ENCODE measurements at regions not wholly inside any gene's neighbourhood (a gene's known extent, or its start where the extent isn't known, plus 50 kb on each side); places are given as distances from the start of the nearest gene placed in this dataset.

- no peak for DNase-seq (ENCODE audit: low read depth)
- no peak overlapping the region for H3K4me3 ChIP-seq (ENCODE audit: low read depth, low read length)
- no peak for TF ChIP-seq CTCF (IDR thresholded peaks at IDR 0.05; ENCODE audit: control insufficient read depth, extremely low read depth, insufficient read depth)
Observed at GRCh38 chr2:59874361-59874760, 679.1 kb downstream of the BCL11A start.

DNA sequence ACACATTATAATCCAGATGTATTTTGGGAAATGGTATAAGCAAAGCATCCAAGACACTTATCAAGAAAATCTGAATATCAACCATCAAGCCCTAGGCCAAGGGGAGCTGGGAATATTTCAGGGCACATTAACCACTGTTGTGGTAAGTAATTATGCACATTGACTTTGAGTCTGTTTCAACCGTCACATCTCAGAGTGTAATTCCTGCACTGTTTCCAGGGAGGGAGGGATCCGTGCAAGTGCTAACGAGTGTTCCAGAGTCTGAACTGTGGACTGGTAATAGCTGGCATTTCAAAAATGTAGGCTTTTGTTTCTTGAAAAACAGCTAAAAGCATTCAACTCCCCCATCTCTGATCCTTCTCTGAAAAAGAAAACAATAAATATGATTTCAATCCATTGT, 681.6 kb downstream of the BCL11A start:
- TF ChIP-seq CTCF (IDR thresholded peaks at IDR 0.05; ENCODE audit: control insufficient read depth, extremely low read depth, insufficient read depth) = no peak
- DNase-seq (ENCODE audit: low read depth) = no peak
- H3K4me3 ChIP-seq (ENCODE audit: low read depth, low read length) = no peak overlapping the region

DNA sequence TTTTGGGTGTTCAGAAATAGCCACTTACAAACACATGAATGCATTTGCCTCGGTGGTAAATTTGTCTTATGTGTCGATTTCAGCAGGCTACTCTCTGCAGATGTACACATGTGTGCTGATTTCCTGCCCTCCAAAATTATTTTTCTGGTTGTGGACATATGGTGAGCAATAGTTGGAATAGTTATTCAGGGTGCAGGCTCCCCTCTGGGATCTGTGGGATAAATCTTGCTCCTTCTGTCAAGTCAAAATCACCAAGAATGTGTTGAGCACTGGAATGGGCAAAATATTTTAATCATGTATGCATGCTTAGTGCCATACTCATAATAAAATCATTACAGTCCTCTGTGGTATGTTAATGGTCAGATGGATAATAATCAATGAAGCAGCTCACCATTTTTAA, 684.5 kb downstream of the BCL11A start:
- no peak for DNase-seq (ENCODE audit: low read depth)
- H3K4me3 ChIP-seq (ENCODE audit: low read depth, low read length) = no peak overlapping the region
- no peak for TF ChIP-seq CTCF (IDR thresholded peaks at IDR 0.05; ENCODE audit: control insufficient read depth, extremely low read depth, insufficient read depth)

GRCh38 chr2:59866436-59866835, 687.0 kb downstream of the BCL11A start:
- no peak for TF ChIP-seq CTCF (IDR thresholded peaks at IDR 0.05; ENCODE audit: control insufficient read depth, extremely low read depth, insufficient read depth)
- H3K4me3 ChIP-seq (ENCODE audit: low read depth, low read length) = no peak overlapping the region

GRCh38 chr2:59858540-59858939, 694.9 kb downstream of the BCL11A start:
- H3K4me3 ChIP-seq (ENCODE audit: low read depth, low read length) = no peak overlapping the region
- no peak for DNase-seq (ENCODE audit: low read depth)
- TF ChIP-seq CTCF (IDR thresholded peaks at IDR 0.05; ENCODE audit: control insufficient read depth, extremely low read depth, insufficient read depth) = no peak

More at GRCh38 chr2:59866436-59866835, 687.0 kb downstream of the BCL11A start:
- DNase-seq (ENCODE audit: low read depth) = no peak

- no peak for TF ChIP-seq CTCF (IDR thresholded peaks at IDR 0.05; ENCODE audit: control insufficient read depth, extremely low read depth, insufficient read depth)
- DNase-seq (ENCODE audit: low read depth) = no peak
- H3K4me3 ChIP-seq (ENCODE audit: low read depth, low read length) = no peak overlapping the region
Observed at GRCh38 chr2:59857109-59857508, 696.3 kb downstream of the BCL11A start.

DNA sequence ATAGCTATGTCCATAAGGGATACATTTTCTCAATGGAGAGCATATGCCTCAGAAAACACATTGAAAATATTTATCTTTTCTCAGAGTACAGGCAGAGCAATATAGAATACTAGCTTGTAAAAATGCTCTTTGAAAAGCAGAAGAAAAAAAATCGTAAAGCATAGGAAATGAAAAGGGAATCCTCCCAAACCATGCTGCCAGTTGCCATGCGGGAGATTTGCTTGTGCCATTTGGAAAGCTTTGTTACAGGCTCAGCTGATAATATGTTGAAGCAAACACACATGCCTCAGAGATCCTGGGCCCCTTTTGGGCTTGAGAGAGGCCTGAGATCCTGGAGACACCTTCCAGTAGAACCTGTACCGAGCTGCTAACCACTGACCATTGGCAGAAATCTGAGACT, 697.1 kb downstream of the BCL11A start:
- H3K4me3 ChIP-seq (ENCODE audit: low read depth, low read length) = no peak overlapping the region
- DNase-seq (ENCODE audit: low read depth) = no peak
- no peak for TF ChIP-seq CTCF (IDR thresholded peaks at IDR 0.05; ENCODE audit: control insufficient read depth, extremely low read depth, insufficient read depth)
